H1 (cell line): ENCODE measurements at regions not wholly inside any gene's neighbourhood (a gene's known extent, or its start where the extent isn't known, plus 50 kb on each side); places are given as distances from the start of the nearest gene placed in this dataset.

Source experiments
- CHD1 ChIP-seq: IDR thresholded peaks from 2 replicates; pipeline ENCODE4 v1.6.1; 2012; ENCODE audit warnings: low read depth, low read length, improper control_type of control experiment
- FOSL1 ChIP-seq: IDR thresholded peaks from 2 replicates; pipeline ENCODE4 v1.6.1; 2011; ENCODE audit warnings: mild to moderate bottlenecking, low read depth, low read length, moderate library complexity; ENCODE audit not compliant: insufficient read depth
- JUN ChIP-seq: IDR thresholded peaks from 2 replicates; pipeline ENCODE4 v1.6.1; 2011; ENCODE audit warnings: low read depth, mild to moderate bottlenecking, improper control_type of control experiment, low read length

- TF ChIP-seq JUN, result no peak
- no peak for TF ChIP-seq FOSL1
- TF ChIP-seq CHD1, result no peak
Observed at GRCh38 chr1:48103495-48103894, 106.3 kb upstream of the TRABD2B start (continued).
